Naive thymus-derived CD4-positive, alpha-beta T cell (primary cell): ENCODE measurements at regions not wholly inside any gene's neighbourhood (a gene's known extent, or its start where the extent isn't known, plus 50 kb on each side); places are given as distances from the start of the nearest gene placed in this dataset.
"Not testable (repeated sequence)": the region's sequence is repeated elsewhere in the genome, so short reads cannot be mapped to it uniquely, and the experiment has no call there.

Source experiments
- ATAC-seq: fragments of 150-1000 bp; cut with Tn5 transposase; 2 replicates; pipeline ENCODE4 v1.10.0; 2021; ENCODE audit warnings: mild to moderate bottlenecking, moderate library complexity
- CTCF ChIA-PET: fragments of 350-600 bp; sonication (Branson Sonifier 250); formaldehyde crosslinking; loops from one replicate; lab custom pipeline; 2021; ENCODE audit warnings: antibody characterized with exemption; lab: Charles Lee
- POLR2A ChIA-PET: fragments of 350-600 bp; sonication (Branson Sonifier 250); formaldehyde crosslinking; loops from one replicate; lab custom pipeline; 2021; ENCODE audit warnings: antibody characterized with exemption, inconsistent platforms; lab: Charles Lee
- DNase-seq, 9 donors: peaks; one replicate each; pipeline versions ENCODE4 v3.0.0 to v3.0.0-alpha.2; 2020 to 2022; ENCODE audit warnings: mixed read lengths in 1 of 9
- H3K27ac ChIP-seq: one replicate; pipeline ENCODE4 v1.7.0; 2013; ENCODE audit warnings: mild to moderate bottlenecking, low read depth, low read length, moderate library complexity
- H3K27me3 ChIP-seq, 2 donors: one replicate each; pipeline ENCODE4 v1.7.0; 2013; ENCODE audit warnings: low read length in 2 of 2, mild to moderate bottlenecking in 2 of 2, moderate library complexity in 2 of 2; ENCODE audit not compliant: control insufficient read depth in 2 of 2, insufficient read depth in 2 of 2
- H3K36me3 ChIP-seq, 3 experiments: 1 replicate in 2 of 3; 2 replicates in 1 of 3; pipeline ENCODE4 v1.7.0; 2013; ENCODE audit warnings: low read length in 3 of 3, mild to moderate bottlenecking in 3 of 3, moderate library complexity in 1 of 3; ENCODE audit not compliant: insufficient read depth in 3 of 3, control insufficient read depth in 2 of 3
- H3K4me1 ChIP-seq, 2 donors: one replicate each; pipeline ENCODE4 v1.7.0; 2013; ENCODE audit warnings: low read length in 2 of 2, mild to moderate bottlenecking in 2 of 2, moderate library complexity in 1 of 2; ENCODE audit not compliant: control insufficient read depth in 2 of 2, insufficient read depth in 2 of 2
- H3K4me3 ChIP-seq: 2 replicates; pipeline ENCODE4 v1.7.0; 2013; ENCODE audit warnings: mild to moderate bottlenecking, low read length
- H3K9me3 ChIP-seq, 3 experiments: 1 replicate in 2 of 3; 2 replicates in 1 of 3; pipeline ENCODE4 v1.7.0; 2013; ENCODE audit warnings: low read length in 3 of 3; ENCODE audit not compliant: control insufficient read depth in 2 of 3
- H3K27ac Mint-ChIP-seq, 9 donors: one replicate each; pipeline ENCODE4 v1.8.0; 2020 to 2022; ENCODE audit warnings: mixed read lengths in 9 of 9, mild to moderate bottlenecking in 8 of 9, moderate library complexity in 5 of 9, inconsistent platforms in 2 of 9
- H3K27me3 Mint-ChIP-seq, 5 donors: one replicate each; pipeline ENCODE4 v1.8.0; 2021 to 2022; ENCODE audit warnings: mixed read lengths in 5 of 5, mild to moderate bottlenecking in 1 of 5
- H3K36me3 Mint-ChIP-seq, 5 donors: one replicate each; pipeline ENCODE4 v1.8.0; 2020 to 2022; ENCODE audit warnings: mixed read lengths in 5 of 5, mild to moderate bottlenecking in 3 of 5, inconsistent platforms in 1 of 5
- H3K4me1 Mint-ChIP-seq, 7 donors: one replicate each; pipeline ENCODE4 v1.8.0; 2020 to 2022; ENCODE audit warnings: mixed read lengths in 7 of 7, mild to moderate bottlenecking in 3 of 7, inconsistent platforms in 1 of 7
- H3K4me3 Mint-ChIP-seq, 10 donors: one replicate each; pipeline ENCODE4 v1.8.0; 2020 to 2022; ENCODE audit warnings: mild to moderate bottlenecking in 10 of 10, mixed read lengths in 10 of 10, moderate library complexity in 6 of 10, inconsistent platforms in 2 of 10
- H3K9me3 Mint-ChIP-seq, 11 donors: one replicate each; pipeline ENCODE4 v1.8.0; 2020 to 2022; ENCODE audit warnings: mixed read lengths in 11 of 11, mild to moderate bottlenecking in 4 of 11, inconsistent platforms in 1 of 11, moderate library complexity in 1 of 11
- intact Hi-C, 2 donors: fragments of 100-400 bp; cut with micrococcal nuclease; formaldehyde crosslinking; loops; one replicate each; pipeline ENCODE4 v1.15.1; 2023

- H3K36me3 Mint-ChIP-seq = no peaks in the 10 kb centered on the region
- POLR2A ChIA-PET = no interaction called here
- intact Hi-C loops = no loop called here
- Histone ChIP-seq H3K9me3 (no peaks in the 10 kb centered on the region), H3K36me3 (no peaks in the 10 kb centered on the region), H3K27ac (no peak overlapping the region), H3K4me1 (no peaks in the 10 kb centered on the region), H3K4me3 (no peak overlapping the region), H3K27me3 (no peaks in the 10 kb centered on the region)
- H3K4me3 Mint-ChIP-seq = no peak overlapping the region
- H3K27ac Mint-ChIP-seq = peak overlapping the region in 2 of 9 donors; percentile 40 to 71
- H3K4me1 Mint-ChIP-seq = peaks cover 0 to 11% (median 0%) of the 10 kb centered on the region in 7 donors
- CTCF ChIA-PET = no interaction called here
- peaks cover 0 to 9% (median 4%) of the 10 kb centered on the region in 5 donors for H3K27me3 Mint-ChIP-seq
- H3K9me3 Mint-ChIP-seq = peaks cover 0 to 13% (median 6%) of the 10 kb centered on the region in 11 donors
- no peak for ATAC-seq
- DNase-seq = no peak
Observed at GRCh38 chr5:133859073-133859472, 109.4 kb downstream of the C5orf15 start.

GRCh38 chr5:133857595-133858313 is 110.7 kb downstream of the C5orf15 start:
- POLR2A ChIA-PET = not testable (repeated sequence)

GRCh38 chr5:133854554-133854953 is 113.9 kb downstream of the C5orf15 start:
- Mint-ChIP-seq H3K9me3 (peaks cover 0 to 11% (median 4%) of the 10 kb centered on the region in 11 donors), H3K4me3 (no peak overlapping the region), H3K4me1 (peaks cover 0 to 5% (median 0%) of the 10 kb centered on the region in 7 donors), H3K27ac (no peak overlapping the region), H3K27me3 (peaks cover 0 to 11% (median 7%) of the 10 kb centered on the region in 5 donors), H3K36me3 (no peaks in the 10 kb centered on the region)
- no peak overlapping the region for H3K4me3 ChIP-seq
- CTCF ChIA-PET = no interaction called here
- ATAC-seq (no peak), DNase-seq (peak in 1 of 9 donors; percentile 7)
- no peaks in the 10 kb centered on the region for H3K36me3 ChIP-seq
- no peak overlapping the region for H3K27ac ChIP-seq
- H3K27me3 ChIP-seq = no peaks in the 10 kb centered on the region
- no peaks in the 10 kb centered on the region for H3K9me3 ChIP-seq
- intact Hi-C loops = no loop called here
- POLR2A ChIA-PET = no interaction called here
- no peaks in the 10 kb centered on the region for H3K4me1 ChIP-seq

More at GRCh38 chr5:133857595-133858313, 110.7 kb downstream of the C5orf15 start:
- peak in 1 of 9 donors; percentile 8 for DNase-seq
- H3K36me3 ChIP-seq, CTCF ChIA-PET, H3K9me3 ChIP-seq, H3K4me1 ChIP-seq, H3K4me3 Mint-ChIP-seq, ATAC-seq, H3K36me3 Mint-ChIP-seq, H3K4me3 ChIP-seq, H3K27ac Mint-ChIP-seq, H3K27ac ChIP-seq, intact Hi-C loops, H3K27me3 ChIP-seq: not testable (repeated sequence)
- H3K9me3 Mint-ChIP-seq = peaks cover 0 to 13% (median 6%) of the 10 kb centered on the region in 11 donors
- peaks cover 0 to 11% (median 4%) of the 10 kb centered on the region in 5 donors for H3K27me3 Mint-ChIP-seq
- peaks cover 0 to 11% (median 0%) of the 10 kb centered on the region in 7 donors for H3K4me1 Mint-ChIP-seq

GRCh38 chr5:133853646-133854365 is 114.6 kb downstream of the C5orf15 start:
- no peaks in the 10 kb centered on the region for H3K36me3 ChIP-seq
- H3K4me1 ChIP-seq = no peaks in the 10 kb centered on the region
- no peak overlapping the region for H3K27ac Mint-ChIP-seq
- H3K4me3 ChIP-seq = no peak overlapping the region
- H3K9me3 ChIP-seq = no peaks in the 10 kb centered on the region
- no peak overlapping the region for H3K4me3 Mint-ChIP-seq
- CTCF ChIA-PET = no interaction called here
- no peaks in the 10 kb centered on the region for H3K36me3 Mint-ChIP-seq
- intact Hi-C loops = no loop called here
- peaks cover 0 to 9% (median 0%) of the 10 kb centered on the region in 11 donors for H3K9me3 Mint-ChIP-seq
- peak in 1 of 9 donors; percentile 11 for DNase-seq
- no peak overlapping the region for H3K27ac ChIP-seq
- H3K27me3 Mint-ChIP-seq = peaks cover 0 to 14% (median 7%) of the 10 kb centered on the region in 5 donors
- POLR2A ChIA-PET = no interaction called here
- ATAC-seq = no peak
- no peaks in the 10 kb centered on the region for H3K27me3 ChIP-seq
- H3K4me1 Mint-ChIP-seq = no peaks in the 10 kb centered on the region

- peak in 1 of 9 donors; percentile 9 for DNase-seq
- POLR2A ChIA-PET = no interaction called here
- no peaks in the 10 kb centered on the region for H3K36me3 Mint-ChIP-seq
- no peak for ATAC-seq
- Histone ChIP-seq H3K27me3 (no peaks in the 10 kb centered on the region), H3K4me3 (no peak overlapping the region), H3K36me3 (no peaks in the 10 kb centered on the region), H3K9me3 (no peaks in the 10 kb centered on the region), H3K27ac (no peak overlapping the region), H3K4me1 (no peaks in the 10 kb centered on the region)
- H3K27me3 Mint-ChIP-seq = peaks cover 0 to 18% (median 10%) of the 10 kb centered on the region in 5 donors
- no peak overlapping the region for H3K4me3 Mint-ChIP-seq
- H3K4me1 Mint-ChIP-seq = peaks cover 0 to 12% (median 2%) of the 10 kb centered on the region in 7 donors
- intact Hi-C loops = no loop called here
- H3K9me3 Mint-ChIP-seq = peaks cover 0 to 7% (median 0%) of the 10 kb centered on the region in 11 donors
- H3K27ac Mint-ChIP-seq = no peak overlapping the region
- CTCF ChIA-PET = no interaction called here
Observed at GRCh38 chr5:133851521-133851920, 116.9 kb downstream of the C5orf15 start.

- POLR2A ChIA-PET = no interaction called here
- H3K27ac ChIP-seq = no peak overlapping the region
- ATAC-seq (no peak), DNase-seq (no peak)
- H3K4me3 Mint-ChIP-seq = no peak overlapping the region
- CTCF ChIA-PET = no interaction called here
- H3K4me1 ChIP-seq = no peaks in the 10 kb centered on the region
- H3K36me3 Mint-ChIP-seq = no peaks in the 10 kb centered on the region
- H3K36me3 ChIP-seq = no peaks in the 10 kb centered on the region
- peaks cover 0 to 18% (median 10%) of the 10 kb centered on the region in 5 donors for H3K27me3 Mint-ChIP-seq
- peaks cover 0 to 12% (median 2%) of the 10 kb centered on the region in 7 donors for H3K4me1 Mint-ChIP-seq
- H3K9me3 Mint-ChIP-seq = peaks cover 0 to 3% (median 0%) of the 10 kb centered on the region in 11 donors
- intact Hi-C loops = no loop called here
- no peaks in the 10 kb centered on the region for H3K9me3 ChIP-seq
- no peak overlapping the region for H3K27ac Mint-ChIP-seq
- no peaks in the 10 kb centered on the region for H3K27me3 ChIP-seq
- H3K4me3 ChIP-seq = no peak overlapping the region
Observed at GRCh38 chr5:133850811-133851210, 117.6 kb downstream of the C5orf15 start.
